CD14-positive monocyte (primary cell): ENCODE measurements at regions not wholly inside any gene's neighbourhood (a gene's known extent, or its start where the extent isn't known, plus 50 kb on each side); places are given as distances from the start of the nearest gene placed in this dataset.

Experiments used
- DNase-seq, 3 donors: peaks; one replicate each; pipeline ENCODE4 v3.0.0-alpha.2; 2011 to 2022
- H2AFZ ChIP-seq: 2 replicates; pipeline ENCODE4 v1.6.0; 2012; ENCODE audit warnings: mild to moderate bottlenecking, low read depth, low read length, inconsistent platforms; ENCODE audit not compliant: insufficient read depth, poor library complexity, severe bottlenecking
- H3K27ac ChIP-seq, 2 donors: 1 replicate in 1 of 2; 2 replicates in 1 of 2; pipeline ENCODE4 v1.5.1; 2012 to 2013; ENCODE audit warnings: low read length in 2 of 2, control low read depth in 1 of 2, inconsistent platforms in 1 of 2, low read depth in 1 of 2, mild to moderate bottlenecking in 1 of 2
- H3K27me3 ChIP-seq, 2 donors: one replicate each; pipeline versions ENCODE4 v1.6.0 to v1.6.1; 2011 to 2013; ENCODE audit warnings: low read length in 2 of 2; ENCODE audit not compliant: control insufficient read depth in 2 of 2, insufficient read depth in 2 of 2
- H3K36me3 ChIP-seq, 2 donors: replicated peaks in 1 of 2; 1 replicate in 1 of 2; 2 replicates in 1 of 2; pipeline versions ENCODE4 v1.5.1 to v1.6.1; 2012 to 2013; ENCODE audit warnings: low read length in 2 of 2, control low read depth in 1 of 2, inconsistent platforms in 1 of 2, mild to moderate bottlenecking in 1 of 2; ENCODE audit not compliant: insufficient read depth in 2 of 2, control insufficient read depth in 1 of 2
- H3K4me1 ChIP-seq, 2 donors: 1 replicate in 1 of 2; 2 replicates in 1 of 2; pipeline versions ENCODE4 v1.5.1 to v1.6.1; 2012 to 2013; ENCODE audit warnings: low read length in 2 of 2, control low read depth in 1 of 2, inconsistent platforms in 1 of 2, mild to moderate bottlenecking in 1 of 2, moderate library complexity in 1 of 2; ENCODE audit not compliant: insufficient read depth in 2 of 2, control insufficient read depth in 1 of 2
- H3K4me2 ChIP-seq: replicated peaks from 2 replicates; pipeline ENCODE3; 2012; ENCODE audit warnings: low read length, moderate library complexity, mild to moderate bottlenecking; ENCODE audit not compliant: poor library complexity, severe bottlenecking; ENCODE audit errors: extremely low read depth
- H3K4me3 ChIP-seq, 3 experiments: fragments of 200-600 bp in 1 of 3; sonication (generic) in 1 of 3; replicated peaks in 1 of 3; 1 replicate in 2 of 3; 2 replicates in 1 of 3; pipeline ENCODE4 v1.5.1; 2011 to 2013; ENCODE audit warnings: low read length in 3 of 3, mild to moderate bottlenecking in 3 of 3, control low read depth in 2 of 3, low read depth in 2 of 3, inconsistent platforms in 1 of 3, moderate library complexity in 1 of 3
- H3K79me2 ChIP-seq: 2 replicates; pipeline ENCODE4 v1.6.0; 2012; ENCODE audit warnings: mild to moderate bottlenecking, control low read depth, inconsistent platforms, low read length, moderate library complexity; ENCODE audit not compliant: insufficient read depth
- H3K9ac ChIP-seq: 2 replicates; pipeline ENCODE4 v1.6.0; 2017; ENCODE audit warnings: low read length, mild to moderate bottlenecking; ENCODE audit not compliant: insufficient read depth, poor library complexity, severe bottlenecking
- H3K9me3 ChIP-seq, 2 donors: replicated peaks in 1 of 2; 1 replicate in 1 of 2; 2 replicates in 1 of 2; pipeline versions ENCODE4 v1.5.1 to v1.6.1; 2012 to 2013; ENCODE audit warnings: low read length in 2 of 2, control low read depth in 1 of 2; ENCODE audit not compliant: control insufficient read depth in 1 of 2, insufficient read depth in 1 of 2
- H4K20me1 ChIP-seq: 2 replicates; pipeline ENCODE4 v1.6.0; 2012; ENCODE audit warnings: mild to moderate bottlenecking, low read length, control low read depth, moderate library complexity; ENCODE audit not compliant: insufficient read depth
- H3K27ac Mint-ChIP-seq, 7 donors: one replicate each; pipeline ENCODE4 v1.8.0; 2020; ENCODE audit warnings: mild to moderate bottlenecking in 7 of 7, mixed read lengths in 7 of 7, moderate library complexity in 6 of 7, inconsistent platforms in 2 of 7
- H3K27me3 Mint-ChIP-seq, 3 donors: one replicate each; pipeline ENCODE4 v1.8.0; 2021 to 2022; ENCODE audit warnings: low read depth in 3 of 3, mild to moderate bottlenecking in 3 of 3, mixed read lengths in 3 of 3, moderate library complexity in 3 of 3, inconsistent platforms in 1 of 3
- H3K36me3 Mint-ChIP-seq, 2 donors: one replicate each; pipeline ENCODE4 v1.8.0; 2020; ENCODE audit warnings: mixed read lengths in 2 of 2, inconsistent platforms in 1 of 2, mild to moderate bottlenecking in 1 of 2
- H3K4me1 Mint-ChIP-seq: one replicate; pipeline ENCODE4 v1.8.0; 2020; ENCODE audit warnings: mild to moderate bottlenecking, mixed read lengths
- H3K4me3 Mint-ChIP-seq, 2 donors: one replicate each; pipeline ENCODE4 v1.8.0; 2020; ENCODE audit warnings: mild to moderate bottlenecking in 2 of 2, mixed read lengths in 2 of 2, moderate library complexity in 1 of 2
- H3K9me3 Mint-ChIP-seq, 7 donors: one replicate each; pipeline ENCODE4 v1.8.0; 2020 to 2022; ENCODE audit warnings: mixed read lengths in 7 of 7, mild to moderate bottlenecking in 6 of 7, moderate library complexity in 6 of 7, inconsistent platforms in 2 of 7
- CTCF ChIP-seq: fragments of 200-600 bp; IDR thresholded peaks from one replicate; pipeline ENCODE4 v1.8.0; 2022; ENCODE audit warnings: antibody characterized with exemption, mild to moderate bottlenecking
- WGBS: methylation state at CpG from one replicate; pipeline ENCODE4 v1.1.5; 2013; ENCODE audit warnings: missing lambda C conversion rate; ENCODE audit not compliant: insufficient coverage; 5-methylcytosine and 5-hydroxymethylcytosine counted together
- intact Hi-C, 2 donors: fragments of 100-400 bp; cut with micrococcal nuclease; formaldehyde crosslinking; loops; one replicate each; pipeline versions ENCODE4 v1.15.0 to v1.15.1; 2023

GRCh38 chr15:92806763-92807162, 93.4 kb upstream of the CHD2 start:
- peaks cover 81 to 93% of the 10 kb centered on the region in 2 donors for H3K4me1 ChIP-seq
- H3K4me1 Mint-ChIP-seq = peaks cover 73% of the 10 kb centered on the region
- no peak overlapping the region for H2AFZ ChIP-seq
- no peak for DNase-seq
- peaks cover 54% of the 10 kb centered on the region for H3K79me2 ChIP-seq
- 78% methylated on average over 5 of the region's 17 CpGs for WGBS
- H3K27ac ChIP-seq = peak overlapping the region; percentile 99
- H3K9ac ChIP-seq = no peak overlapping the region
- no peak overlapping the region for H3K4me2 ChIP-seq
- H4K20me1 ChIP-seq = no peaks in the 10 kb centered on the region
- no peaks in the 10 kb centered on the region for H3K9me3 Mint-ChIP-seq
- H3K4me3 Mint-ChIP-seq = no peak overlapping the region
- TF ChIP-seq CTCF = no peak
- no peaks in the 10 kb centered on the region for H3K36me3 ChIP-seq
- no peaks in the 10 kb centered on the region for H3K27me3 ChIP-seq
- intact Hi-C loops = loop anchor here (5.0 kb wide), 2 partner anchors 76 to 96 kb away; partner anchors contain the start of gene CHD2 (in 1 of the 2)
- peaks cover 0 to 2% of the 10 kb centered on the region in 2 donors for H3K36me3 Mint-ChIP-seq
- H3K27me3 Mint-ChIP-seq = no peaks in the 10 kb centered on the region
- no peak overlapping the region for H3K4me3 ChIP-seq
- H3K27ac Mint-ChIP-seq = peak overlapping the region; percentile 98 to 100 (median 99)
- no peaks in the 10 kb centered on the region for H3K9me3 ChIP-seq

- peaks cover 0 to 2% of the 10 kb centered on the region in 2 donors for H3K36me3 Mint-ChIP-seq
- no peaks in the 10 kb centered on the region for H3K9me3 Mint-ChIP-seq
- Histone ChIP-seq H3K27ac (peak overlapping the region; percentile 99), H3K27me3 (no peaks in the 10 kb centered on the region), H3K4me2 (peak overlapping the region; percentile 92), H3K9me3 (no peaks in the 10 kb centered on the region), H3K79me2 (peaks cover 54% of the 10 kb centered on the region), H3K4me3 (peak overlapping the region; percentile 58 to 81 (median 59)), H3K4me1 (peaks cover 68 to 81% of the 10 kb centered on the region in 2 donors), H4K20me1 (no peaks in the 10 kb centered on the region), H3K9ac (peak overlapping the region; percentile 95), H3K36me3 (no peaks in the 10 kb centered on the region), H2AFZ (peak overlapping the region; percentile 69)
- WGBS = 30% methylated on average over 10 of the region's 14 CpGs
- H3K27ac Mint-ChIP-seq = peak overlapping the region; percentile 98 to 100 (median 99)
- peaks cover 64% of the 10 kb centered on the region for H3K4me1 Mint-ChIP-seq
- peak overlapping the region; percentile 82 to 90 for H3K4me3 Mint-ChIP-seq
- no peak for TF ChIP-seq CTCF
- DNase-seq = peak in 2 of 3 donors; percentile 72 to 73
- intact Hi-C loops = loop anchor here (2.0 to 5.0 kb wide), 3 partner anchors 74 to 97 kb away; partner anchors contain the start of gene CHD2 (in 1 of the 2)
- peaks cover 0 to 1% (median 0%) of the 10 kb centered on the region in 3 donors for H3K27me3 Mint-ChIP-seq
Observed at GRCh38 chr15:92807971-92808571, 92.1 kb upstream of the CHD2 start.
